ENCODE measurements at regions not wholly inside any gene's neighbourhood (a gene's known extent, or its start where the extent isn't known, plus 50 kb on each side); places are given as distances from the start of the nearest gene placed in this dataset.
"Not testable (repeated sequence)": the region's sequence is repeated elsewhere in the genome, so short reads cannot be mapped to it uniquely, and the experiment has no call there.

GRCh38 chr9:135348076-135348787 is 131.3 kb upstream of the PPP1R26 start:
- POLR2A ChIA-PET: no interaction called here
- no peak for ATAC-seq (ENCODE audit: low read depth)
- no peaks in the 10 kb centered on the region for H3K4me1 Mint-ChIP-seq

GRCh38 chr9:135348788-135349150 is 130.8 kb upstream of the PPP1R26 start:
- no peak for ATAC-seq (ENCODE audit: low read depth)
- DNase-seq: no peak
- POLR2A ChIA-PET: no interaction called here
- H3K36me3 Mint-ChIP-seq: no peaks in the 10 kb centered on the region
- H3K9me3 Mint-ChIP-seq: no peaks in the 10 kb centered on the region
- H3K4me3 Mint-ChIP-seq: no peak overlapping the region
- no peak overlapping the region for H3K27ac Mint-ChIP-seq
- H3K27me3 Mint-ChIP-seq: no peaks in the 10 kb centered on the region
- H3K4me1 Mint-ChIP-seq: no peaks in the 10 kb centered on the region

More at GRCh38 chr9:135348076-135348787, 131.3 kb upstream of the PPP1R26 start:
- no peaks in the 10 kb centered on the region for H3K9me3 Mint-ChIP-seq
- no peak overlapping the region for H3K4me3 Mint-ChIP-seq
- no peak for DNase-seq
- H3K36me3 Mint-ChIP-seq: no peaks in the 10 kb centered on the region
- no peaks in the 10 kb centered on the region for H3K27me3 Mint-ChIP-seq
- no peak overlapping the region for H3K27ac Mint-ChIP-seq

GRCh38 chr9:135349212-135350002 is 130.2 kb upstream of the PPP1R26 start:
- ATAC-seq (ENCODE audit: low read depth) (no peak), DNase-seq (no peak)
- Mint-ChIP-seq H3K27me3 (no peaks in the 10 kb centered on the region), H3K4me1 (no peaks in the 10 kb centered on the region), H3K9me3 (no peaks in the 10 kb centered on the region), H3K4me3 (no peak overlapping the region), H3K27ac (no peak overlapping the region), H3K36me3 (no peaks in the 10 kb centered on the region)
- POLR2A ChIA-PET: no interaction called here

GRCh38 chr9:135350003-135350315 is 129.6 kb upstream of the PPP1R26 start:
- Mint-ChIP-seq H3K36me3 (no peaks in the 10 kb centered on the region), H3K27me3 (no peaks in the 10 kb centered on the region), H3K27ac (no peak overlapping the region), H3K4me3 (no peak overlapping the region), H3K9me3 (no peaks in the 10 kb centered on the region), H3K4me1 (no peaks in the 10 kb centered on the region)
- ATAC-seq (ENCODE audit: low read depth) (no peak), DNase-seq (no peak)
- POLR2A ChIA-PET: no interaction called here

- POLR2A ChIA-PET: no interaction called here
- no peak overlapping the region for H3K27ac Mint-ChIP-seq
- H3K4me3 Mint-ChIP-seq: no peak overlapping the region
- no peaks in the 10 kb centered on the region for H3K9me3 Mint-ChIP-seq
- DNase-seq: no peak
- H3K4me1 Mint-ChIP-seq: no peaks in the 10 kb centered on the region
- no peak for ATAC-seq (ENCODE audit: low read depth)
- no peaks in the 10 kb centered on the region for H3K36me3 Mint-ChIP-seq
- H3K27me3 Mint-ChIP-seq: no peaks in the 10 kb centered on the region
Observed at GRCh38 chr9:135353935-135354334, 125.6 kb upstream of the PPP1R26 start.

- Mint-ChIP-seq H3K27ac (no peak overlapping the region), H3K9me3 (no peaks in the 10 kb centered on the region), H3K36me3 (no peaks in the 10 kb centered on the region), H3K27me3 (no peaks in the 10 kb centered on the region), H3K4me3 (no peak overlapping the region), H3K4me1 (peaks cover 2% of the 10 kb centered on the region)
- DNase-seq (no peak), ATAC-seq (ENCODE audit: low read depth) (no peak)
- POLR2A ChIA-PET: no interaction called here
Observed at GRCh38 chr9:135355521-135356011, 124.0 kb upstream of the PPP1R26 start.

GRCh38 chr9:135356021-135356420 is 123.6 kb upstream of the PPP1R26 start:
- H3K9me3 Mint-ChIP-seq: no peaks in the 10 kb centered on the region
- DNase-seq: no peak
- no peak for ATAC-seq (ENCODE audit: low read depth)
- H3K4me1 Mint-ChIP-seq: peaks cover 4% of the 10 kb centered on the region
- no peaks in the 10 kb centered on the region for H3K36me3 Mint-ChIP-seq
- no peak overlapping the region for H3K4me3 Mint-ChIP-seq
- no peak overlapping the region for H3K27ac Mint-ChIP-seq
- POLR2A ChIA-PET: no interaction called here
- no peaks in the 10 kb centered on the region for H3K27me3 Mint-ChIP-seq

GRCh38 chr9:135356796-135357195 is 122.8 kb upstream of the PPP1R26 start:
- POLR2A ChIA-PET: no interaction called here
- peaks cover 4% of the 10 kb centered on the region for H3K4me1 Mint-ChIP-seq
- no peak for ATAC-seq (ENCODE audit: low read depth)
- no peak for DNase-seq
- H3K9me3 Mint-ChIP-seq: no peaks in the 10 kb centered on the region
- H3K4me3 Mint-ChIP-seq: no peak overlapping the region
- H3K27me3 Mint-ChIP-seq: no peaks in the 10 kb centered on the region
- no peak overlapping the region for H3K27ac Mint-ChIP-seq
- no peaks in the 10 kb centered on the region for H3K36me3 Mint-ChIP-seq

GRCh38 chr9:135357863-135358551 is 121.6 kb upstream of the PPP1R26 start:
- Mint-ChIP-seq H3K36me3 (no peaks in the 10 kb centered on the region), H3K4me3 (no peak overlapping the region), H3K9me3 (no peaks in the 10 kb centered on the region), H3K27me3 (no peaks in the 10 kb centered on the region), H3K27ac (no peak overlapping the region), H3K4me1 (peaks cover 4% of the 10 kb centered on the region)
- DNase-seq (no peak), ATAC-seq (ENCODE audit: low read depth) (no peak)
- POLR2A ChIA-PET: no interaction called here

GRCh38 chr9:135358552-135358940 is 121.0 kb upstream of the PPP1R26 start:
- H3K27ac Mint-ChIP-seq: no peak overlapping the region
- DNase-seq: no peak
- ATAC-seq (ENCODE audit: low read depth): no peak
- no peaks in the 10 kb centered on the region for H3K27me3 Mint-ChIP-seq
- H3K4me3 Mint-ChIP-seq: no peak overlapping the region
- no peaks in the 10 kb centered on the region for H3K9me3 Mint-ChIP-seq
- peaks cover 4% of the 10 kb centered on the region for H3K4me1 Mint-ChIP-seq
- H3K36me3 Mint-ChIP-seq: no peaks in the 10 kb centered on the region
- POLR2A ChIA-PET: no interaction called here

GRCh38 chr9:135359764-135360163 is 119.8 kb upstream of the PPP1R26 start:
- peak overlapping the region; percentile 32 for H3K4me3 Mint-ChIP-seq
- no peaks in the 10 kb centered on the region for H3K27me3 Mint-ChIP-seq
- POLR2A ChIA-PET: no interaction called here
- peak overlapping the region; percentile 48 for H3K27ac Mint-ChIP-seq
- H3K4me1 Mint-ChIP-seq: peaks cover 4% of the 10 kb centered on the region
- DNase-seq (peak; percentile 33), ATAC-seq (ENCODE audit: low read depth) (peak; percentile 74)
- no peaks in the 10 kb centered on the region for H3K36me3 Mint-ChIP-seq
- no peaks in the 10 kb centered on the region for H3K9me3 Mint-ChIP-seq

GRCh38 chr9:135360617-135361016 is 119.0 kb upstream of the PPP1R26 start:
- Mint-ChIP-seq H3K36me3 (no peaks in the 10 kb centered on the region), H3K27ac (peak overlapping the region; percentile 48), H3K9me3 (no peaks in the 10 kb centered on the region), H3K4me3 (no peak overlapping the region), H3K4me1 (peaks cover 4% of the 10 kb centered on the region), H3K27me3 (no peaks in the 10 kb centered on the region)
- no peak for ATAC-seq (ENCODE audit: low read depth)
- POLR2A ChIA-PET: no interaction called here
- no peak for DNase-seq

- ATAC-seq (ENCODE audit: low read depth); H3K27ac Mint-ChIP-seq; H3K4me3 Mint-ChIP-seq: not testable (repeated sequence)
Observed at GRCh38 chr9:135361668-135362067, 117.9 kb upstream of the PPP1R26 start.

GRCh38 chr9:135363596-135363995 is 116.0 kb upstream of the PPP1R26 start:
- ATAC-seq (ENCODE audit: low read depth) (no peak), DNase-seq (no peak)
- Mint-ChIP-seq H3K4me3 (no peak overlapping the region), H3K4me1 (peaks cover 4% of the 10 kb centered on the region), H3K36me3 (no peaks in the 10 kb centered on the region), H3K27ac (no peak overlapping the region), H3K9me3 (no peaks in the 10 kb centered on the region), H3K27me3 (no peaks in the 10 kb centered on the region)
- POLR2A ChIA-PET: no interaction called here

More at GRCh38 chr9:135361668-135362067, 117.9 kb upstream of the PPP1R26 start:
- H3K4me1 Mint-ChIP-seq, H3K36me3 Mint-ChIP-seq, H3K27me3 Mint-ChIP-seq, DNase-seq, H3K9me3 Mint-ChIP-seq, POLR2A ChIA-PET: not testable (repeated sequence)
